ENCODE measurements at regions not wholly inside any gene's neighbourhood (a gene's known extent, or its start where the extent isn't known, plus 50 kb on each side); places are given as distances from the start of the nearest gene placed in this dataset.

- TF ChIP-seq POLR2AphosphoS5 (IDR thresholded peaks at IDR 0.05; ENCODE audit: low read depth, low read length): no peak
- no peak for TF ChIP-seq FOXP2 (optimal IDR thresholded peaks at IDR 0.05; ENCODE audit: borderline replicate concordance, extremely low read depth, extremely low read length, insufficient read depth)
- no peak for TF ChIP-seq SIN3A (IDR thresholded peaks at IDR 0.05; ENCODE audit: borderline replicate concordance, insufficient read depth, low read length)
- no peak for TF ChIP-seq TAF1 (IDR thresholded peaks at IDR 0.05; ENCODE audit: borderline replicate concordance, insufficient read depth, low read length)
- TF ChIP-seq, protein P1, sequence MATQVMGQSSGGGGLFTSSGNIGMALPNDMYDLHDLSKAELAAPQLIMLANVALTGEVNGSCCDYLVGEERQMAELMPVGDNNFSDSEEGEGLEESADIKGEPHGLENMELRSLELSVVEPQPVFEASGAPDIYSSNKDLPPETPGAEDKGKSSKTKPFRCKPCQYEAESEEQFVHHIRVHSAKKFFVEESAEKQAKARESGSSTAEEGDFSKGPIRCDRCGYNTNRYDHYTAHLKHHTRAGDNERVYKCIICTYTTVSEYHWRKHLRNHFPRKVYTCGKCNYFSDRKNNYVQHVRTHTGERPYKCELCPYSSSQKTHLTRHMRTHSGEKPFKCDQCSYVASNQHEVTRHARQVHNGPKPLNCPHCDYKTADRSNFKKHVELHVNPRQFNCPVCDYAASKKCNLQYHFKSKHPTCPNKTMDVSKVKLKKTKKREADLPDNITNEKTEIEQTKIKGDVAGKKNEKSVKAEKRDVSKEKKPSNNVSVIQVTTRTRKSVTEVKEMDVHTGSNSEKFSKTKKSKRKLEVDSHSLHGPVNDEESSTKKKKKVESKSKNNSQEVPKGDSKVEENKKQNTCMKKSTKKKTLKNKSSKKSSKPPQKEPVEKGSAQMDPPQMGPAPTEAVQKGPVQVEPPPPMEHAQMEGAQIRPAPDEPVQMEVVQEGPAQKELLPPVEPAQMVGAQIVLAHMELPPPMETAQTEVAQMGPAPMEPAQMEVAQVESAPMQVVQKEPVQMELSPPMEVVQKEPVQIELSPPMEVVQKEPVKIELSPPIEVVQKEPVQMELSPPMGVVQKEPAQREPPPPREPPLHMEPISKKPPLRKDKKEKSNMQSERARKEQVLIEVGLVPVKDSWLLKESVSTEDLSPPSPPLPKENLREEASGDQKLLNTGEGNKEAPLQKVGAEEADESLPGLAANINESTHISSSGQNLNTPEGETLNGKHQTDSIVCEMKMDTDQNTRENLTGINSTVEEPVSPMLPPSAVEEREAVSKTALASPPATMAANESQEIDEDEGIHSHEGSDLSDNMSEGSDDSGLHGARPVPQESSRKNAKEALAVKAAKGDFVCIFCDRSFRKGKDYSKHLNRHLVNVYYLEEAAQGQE (IDR thresholded peaks at IDR 0.05; ENCODE audit: insufficient read depth in 1 of 2, low read depth in 2 of 2, low read length in 2 of 2): no peak
These were observed 449.9 kb downstream of the KLF12 start for GRCh38 chr13:73684286-73684685.

- TF ChIP-seq, protein P1 (IDR thresholded peaks at IDR 0.05; ENCODE audit: insufficient read depth in 1 of 2, low read depth in 2 of 2, low read length in 2 of 2): no peak
- TF ChIP-seq TAF1 (IDR thresholded peaks at IDR 0.05; ENCODE audit: borderline replicate concordance, insufficient read depth, low read length) (no peak), POLR2AphosphoS5 (IDR thresholded peaks at IDR 0.05; ENCODE audit: low read depth, low read length) (no peak), FOXP2 (optimal IDR thresholded peaks at IDR 0.05; ENCODE audit: borderline replicate concordance, extremely low read depth, extremely low read length, insufficient read depth) (no peak), SIN3A (IDR thresholded peaks at IDR 0.05; ENCODE audit: borderline replicate concordance, insufficient read depth, low read length) (no peak)
These were observed 450.5 kb downstream of the KLF12 start for GRCh38 chr13:73683746-73684145.

- TF ChIP-seq SIN3A (IDR thresholded peaks at IDR 0.05; ENCODE audit: borderline replicate concordance, insufficient read depth, low read length) (no peak), TAF1 (IDR thresholded peaks at IDR 0.05; ENCODE audit: borderline replicate concordance, insufficient read depth, low read length) (no peak), FOXP2 (optimal IDR thresholded peaks at IDR 0.05; ENCODE audit: borderline replicate concordance, extremely low read depth, extremely low read length, insufficient read depth) (no peak), POLR2AphosphoS5 (IDR thresholded peaks at IDR 0.05; ENCODE audit: low read depth, low read length) (no peak)
- TF ChIP-seq, protein P1 (IDR thresholded peaks at IDR 0.05; ENCODE audit: insufficient read depth in 1 of 2, low read depth in 2 of 2, low read length in 2 of 2): no peak
These were observed 452.4 kb downstream of the KLF12 start for GRCh38 chr13:73681779-73682178.

DNA sequence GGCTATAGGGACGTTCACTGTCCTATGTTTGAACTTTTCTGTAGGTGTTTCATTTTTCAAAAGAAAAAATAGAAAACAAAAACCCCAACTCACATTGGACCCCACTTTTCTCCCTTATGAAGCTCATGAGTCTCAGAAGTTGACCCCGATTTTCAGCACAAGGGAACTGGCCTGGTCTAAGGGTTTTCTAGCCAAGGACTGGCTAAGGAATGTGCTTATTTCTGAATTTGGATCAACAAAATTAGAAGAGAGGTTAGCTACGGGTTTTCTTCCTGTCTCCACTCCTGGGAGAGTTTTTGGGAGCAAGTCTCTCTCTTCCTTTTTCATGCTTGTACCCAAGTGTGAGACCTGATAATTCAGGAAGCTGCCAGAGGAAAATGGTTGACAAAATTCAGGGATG is 453.2 kb downstream of the KLF12 start:
- TF ChIP-seq POLR2AphosphoS5 (IDR thresholded peaks at IDR 0.05; ENCODE audit: low read depth, low read length) (no peak), FOXP2 (optimal IDR thresholded peaks at IDR 0.05; ENCODE audit: borderline replicate concordance, extremely low read depth, extremely low read length, insufficient read depth) (no peak), SIN3A (IDR thresholded peaks at IDR 0.05; ENCODE audit: borderline replicate concordance, insufficient read depth, low read length) (no peak), TAF1 (IDR thresholded peaks at IDR 0.05; ENCODE audit: borderline replicate concordance, insufficient read depth, low read length) (no peak)
- TF ChIP-seq, protein P1 (IDR thresholded peaks at IDR 0.05; ENCODE audit: insufficient read depth in 1 of 2, low read depth in 2 of 2, low read length in 2 of 2): no peak

Measured in PFSK-1 (cell line).